H9 (cell line): ENCODE measurements at regions not wholly inside any gene's neighbourhood (a gene's known extent, or its start where the extent isn't known, plus 50 kb on each side); places are given as distances from the start of the nearest gene placed in this dataset.

ENCODE experiments used
- DNase-seq: peaks from one replicate; pipeline ENCODE4 v3.0.0-alpha.2; 2017
- H2AFZ ChIP-seq: one replicate; pipeline ENCODE4 v1.6.1; 2013; ENCODE audit warnings: mild to moderate bottlenecking, low read length, control low read depth, moderate library complexity
- H2AK5ac ChIP-seq: 2 replicates; pipeline ENCODE4 v1.6.1; 2013; ENCODE audit warnings: low read length, control low read depth, mixed read lengths; ENCODE audit not compliant: insufficient read length
- H2BK120ac ChIP-seq: one replicate; pipeline ENCODE4 v1.6.1; 2013; ENCODE audit warnings: low read depth, mild to moderate bottlenecking, low read length, control low read depth, inconsistent platforms; ENCODE audit not compliant: poor library complexity, severe bottlenecking
- H2BK12ac ChIP-seq: 2 replicates; pipeline ENCODE4 v1.6.1; 2013; ENCODE audit warnings: low read length, control low read depth, mixed read lengths, low read depth; ENCODE audit not compliant: insufficient read length
- H2BK15ac ChIP-seq: 2 replicates; pipeline ENCODE4 v1.6.1; 2013; ENCODE audit warnings: low read depth, low read length, control low read depth
- H2BK20ac ChIP-seq: one replicate; pipeline ENCODE4 v1.6.1; 2013; ENCODE audit warnings: low read depth, mild to moderate bottlenecking, low read length, control low read depth, inconsistent platforms; ENCODE audit not compliant: poor library complexity, severe bottlenecking
- H2BK5ac ChIP-seq: 2 replicates; pipeline ENCODE4 v1.6.1; 2013; ENCODE audit warnings: low read length, control low read depth, mixed read lengths; ENCODE audit not compliant: insufficient read length
- H3K14ac ChIP-seq: 2 replicates; pipeline ENCODE4 v1.6.1; 2013; ENCODE audit warnings: low read length, control low read depth; ENCODE audit not compliant: insufficient read depth
- H3K18ac ChIP-seq: 2 replicates; pipeline ENCODE4 v1.6.1; 2013; ENCODE audit warnings: low read depth, mild to moderate bottlenecking, mixed read lengths, low read length, control low read depth; ENCODE audit not compliant: insufficient read length
- H3K23ac ChIP-seq: 2 replicates; pipeline ENCODE4 v1.6.1; 2013; ENCODE audit warnings: low read length, control low read depth, mixed read lengths, low read depth; ENCODE audit not compliant: insufficient read length
- H3K23me2 ChIP-seq: 2 replicates; pipeline ENCODE4 v1.6.1; 2013; ENCODE audit warnings: low read depth, mild to moderate bottlenecking, mixed read lengths, low read length, control low read depth; ENCODE audit not compliant: insufficient read length, poor library complexity, severe bottlenecking
- H3K27ac ChIP-seq: 2 replicates; pipeline ENCODE4 v1.5.1; 2013; ENCODE audit warnings: low read length, control low read depth, mixed read lengths, low read depth; ENCODE audit not compliant: insufficient read length
- H3K27me3 ChIP-seq: 2 replicates; pipeline ENCODE4 v1.6.1; 2013; ENCODE audit warnings: low read length, control low read depth, inconsistent platforms; ENCODE audit not compliant: insufficient read depth
- H3K4ac ChIP-seq: 2 replicates; pipeline ENCODE4 v1.6.1; 2013; ENCODE audit warnings: low read depth, mild to moderate bottlenecking, control low read depth, inconsistent platforms, low read length, moderate library complexity
- H3K4me1 ChIP-seq: 2 replicates; pipeline ENCODE4 v1.6.1; 2013; ENCODE audit warnings: low read length, control low read depth, inconsistent platforms; ENCODE audit not compliant: insufficient read depth
- H3K4me2 ChIP-seq: 2 replicates; pipeline ENCODE4 v1.6.1; 2013; ENCODE audit warnings: low read length, control low read depth, mixed read lengths; ENCODE audit not compliant: insufficient read length, insufficient read depth
- H3K56ac ChIP-seq: 2 replicates; pipeline ENCODE4 v1.6.1; 2013; ENCODE audit warnings: low read depth, mild to moderate bottlenecking, mixed read lengths, low read length, control low read depth; ENCODE audit not compliant: insufficient read length
- H3K79me1 ChIP-seq: 2 replicates; pipeline ENCODE4 v1.6.1; 2013; ENCODE audit warnings: low read depth, mild to moderate bottlenecking, moderate library complexity, low read length, control low read depth, inconsistent platforms; ENCODE audit not compliant: insufficient read depth, poor library complexity, severe bottlenecking
- H3K79me2 ChIP-seq: 2 replicates; pipeline ENCODE4 v1.6.1; 2013; ENCODE audit warnings: low read length, control low read depth, inconsistent platforms; ENCODE audit not compliant: insufficient read depth
- H3K9ac ChIP-seq: 2 replicates; pipeline ENCODE4 v1.6.1; 2013; ENCODE audit warnings: low read length, control low read depth, mixed read lengths; ENCODE audit not compliant: insufficient read length; ENCODE audit errors: extremely low read depth
- H3K9me3 ChIP-seq: one replicate; pipeline ENCODE4 v1.6.1; 2013; ENCODE audit warnings: low read depth, low read length, inconsistent platforms; ENCODE audit not compliant: control insufficient read depth
- H3T11ph ChIP-seq: one replicate; pipeline ENCODE4 v1.6.1; 2013; ENCODE audit warnings: mild to moderate bottlenecking, low read length, control low read depth, inconsistent platforms
- H4K20me1 ChIP-seq: one replicate; pipeline ENCODE4 v1.6.1; 2013; ENCODE audit not compliant: control insufficient read depth, insufficient read length, insufficient read depth
- H4K5ac ChIP-seq: 2 replicates; pipeline ENCODE4 v1.6.1; 2013; ENCODE audit warnings: low read depth, mild to moderate bottlenecking, mixed read lengths, low read length, control low read depth; ENCODE audit not compliant: insufficient read length
- H4K8ac ChIP-seq: replicated peaks from 2 replicates; pipeline ENCODE4 v1.6.1; 2013; ENCODE audit warnings: low read length, control low read depth, mixed read lengths, low read depth; ENCODE audit not compliant: insufficient read length
- H4K91ac ChIP-seq: 2 replicates; pipeline ENCODE4 v1.6.1; 2013; ENCODE audit warnings: low read depth, mild to moderate bottlenecking, moderate library complexity, mixed read lengths, low read length, control low read depth; ENCODE audit not compliant: insufficient read length
- H3K27ac Mint-ChIP-seq, 3 experiments: 2 replicates in 2 of 3; 3 replicates in 1 of 3; pipeline ENCODE4 v1.8.0; 2020 to 2021; ENCODE audit warnings: mixed read lengths in 3 of 3, mild to moderate bottlenecking in 1 of 3, moderate library complexity in 1 of 3
- H3K27me3 Mint-ChIP-seq: 2 replicates; pipeline ENCODE4 v1.8.0; 2021; ENCODE audit warnings: low read depth, mild to moderate bottlenecking, moderate library complexity, mixed read lengths
- H3K36me3 Mint-ChIP-seq, 3 experiments: 2 replicates in 2 of 3; 3 replicates in 1 of 3; pipeline ENCODE4 v1.8.0; 2020 to 2021; ENCODE audit warnings: low read depth in 3 of 3, mixed read lengths in 3 of 3; ENCODE audit not compliant: insufficient read depth in 1 of 3
- H3K4me1 Mint-ChIP-seq, 2 experiments: 2 replicates each; pipeline ENCODE4 v1.8.0; 2020; ENCODE audit warnings: mixed read lengths in 2 of 2
- H3K4me3 Mint-ChIP-seq, 2 experiments: 2 replicates in 1 of 2; 3 replicates in 1 of 2; pipeline ENCODE4 v1.8.0; 2020 to 2021; ENCODE audit warnings: mild to moderate bottlenecking in 2 of 2, mixed read lengths in 2 of 2, moderate library complexity in 1 of 2
- H3K9me3 Mint-ChIP-seq, 2 experiments: 2 replicates in 1 of 2; 3 replicates in 1 of 2; pipeline ENCODE4 v1.8.0; 2020; ENCODE audit warnings: mild to moderate bottlenecking in 2 of 2, mixed read lengths in 2 of 2, moderate library complexity in 1 of 2
- CTCF ChIP-seq: fragments of 200-600 bp; sonication (generic); conservative IDR thresholded peaks from 3 replicates; pipeline ENCODE4 v1.8.0; 2021; ENCODE audit warnings: antibody characterized with exemption, mild to moderate bottlenecking
- WGBS: extraction: QIAGEN DNeasy Blood & Tissue Kit; methylation state at CpG from one replicate; pipeline ENCODE4 v1.1.7; 2013; ENCODE audit warnings: missing lambda C conversion rate, low lambda C conversion rate, mixed read lengths; ENCODE audit not compliant: insufficient read length; ENCODE audit errors: extremely low coverage; 5-methylcytosine and 5-hydroxymethylcytosine counted together

- no peak overlapping the region for H3K4me2 ChIP-seq
- TF ChIP-seq CTCF: no peak
- H3K27me3 ChIP-seq: no peaks in the 10 kb centered on the region
- H4K8ac ChIP-seq: no peak overlapping the region
- no peak overlapping the region for H3K27ac ChIP-seq
- H3K4me1 ChIP-seq: no peaks in the 10 kb centered on the region
- no peaks in the 10 kb centered on the region for H3K79me1 ChIP-seq
- H3K14ac ChIP-seq: no peak overlapping the region
- no peak overlapping the region for H3K27ac Mint-ChIP-seq
- H3K23ac ChIP-seq: no peak overlapping the region
- H3K27me3 Mint-ChIP-seq: peaks cover 55% of the 10 kb centered on the region
- H3K4ac ChIP-seq: no peak overlapping the region
- H3T11ph ChIP-seq: no peak overlapping the region
- no peak overlapping the region for H2BK12ac ChIP-seq
- H2BK120ac ChIP-seq: no peak overlapping the region
- no peak overlapping the region for H2BK5ac ChIP-seq
- H3K4me3 Mint-ChIP-seq: no peak overlapping the region
- no peaks in the 10 kb centered on the region for H3K79me2 ChIP-seq
- DNase-seq: no peak
- H3K18ac ChIP-seq: no peak overlapping the region
- no peaks in the 10 kb centered on the region for H3K9me3 ChIP-seq
- no peak overlapping the region for H2BK20ac ChIP-seq
- no peak overlapping the region for H4K91ac ChIP-seq
- H2AFZ ChIP-seq: no peak overlapping the region
- no peaks in the 10 kb centered on the region; a peak in 1 of 5 replicates for H3K9me3 Mint-ChIP-seq
- no peak overlapping the region for H3K9ac ChIP-seq
- WGBS: no CpG with 5 or more reads among the region's 8 CpGs
- no peak overlapping the region for H2BK15ac ChIP-seq
- no peaks in the 10 kb centered on the region for H3K23me2 ChIP-seq
- no peaks in the 10 kb centered on the region for H4K20me1 ChIP-seq
- H4K5ac ChIP-seq: no peak overlapping the region
- peaks cover 0 to 15% of the 10 kb centered on the region in 2 experiments; a peak in 2 of 4 replicates for H3K4me1 Mint-ChIP-seq
- no peaks in the 10 kb centered on the region for H3K36me3 Mint-ChIP-seq
- H2AK5ac ChIP-seq: no peak overlapping the region
- no peak overlapping the region for H3K56ac ChIP-seq
Measured at GRCh38 chr5:168238463-168238862, 53.0 kb upstream of the WWC1 start.
